WTC11 (cell line): ENCODE measurements at regions not wholly inside any gene's neighbourhood (a gene's known extent, or its start where the extent isn't known, plus 50 kb on each side); places are given as distances from the start of the nearest gene placed in this dataset.

Experiments used
- ARID4B ChIP-seq: sonication (generic); formaldehyde crosslinking; IDR thresholded peaks from 2 replicates; pipeline ENCODE4 v1.8.0; 2023; ENCODE audit warnings: missing genetic modification reagents, mild to moderate bottlenecking, borderline replicate concordance
- ATF1 ChIP-seq: sonication (generic); formaldehyde crosslinking; IDR thresholded peaks from 2 replicates; pipeline ENCODE4 v1.8.1; 2023; ENCODE audit warnings: mild to moderate bottlenecking, moderate library complexity, missing genetic modification reagents
- ATF2 ChIP-seq: sonication (generic); formaldehyde crosslinking; IDR thresholded peaks from 2 replicates; pipeline ENCODE4 v1.8.1; 2022; ENCODE audit warnings: low read depth, missing genetic modification reagents, borderline replicate concordance
- CREB1 ChIP-seq: sonication (generic); formaldehyde crosslinking; IDR thresholded peaks from 2 replicates; pipeline ENCODE4 v1.8.0; 2023; ENCODE audit warnings: mild to moderate bottlenecking, missing genetic modification reagents
- CTCF ChIP-seq: fragments of 200-600 bp; IDR thresholded peaks from 2 replicates; pipeline ENCODE4 v1.8.0; 2022; ENCODE audit warnings: antibody characterized with exemption
- ESRRA ChIP-seq: sonication (generic); formaldehyde crosslinking; IDR thresholded peaks from 2 replicates; pipeline ENCODE4 v1.8.1; 2022; ENCODE audit warnings: mild to moderate bottlenecking, missing genetic modification reagents, borderline replicate concordance
- FOXP1 ChIP-seq: sonication (generic); formaldehyde crosslinking; IDR thresholded peaks from 2 replicates; pipeline ENCODE4 v1.8.0; 2022; ENCODE audit warnings: missing genetic modification reagents, mild to moderate bottlenecking, moderate library complexity, borderline replicate concordance
- HMGXB4 ChIP-seq: sonication (generic); formaldehyde crosslinking; IDR thresholded peaks from 2 replicates; pipeline ENCODE4 v1.8.1; 2023; ENCODE audit warnings: mild to moderate bottlenecking, moderate library complexity, missing genetic modification reagents
- MAX ChIP-seq: sonication (generic); formaldehyde crosslinking; IDR thresholded peaks from 2 replicates; pipeline ENCODE4 v1.8.0; 2022; ENCODE audit warnings: mild to moderate bottlenecking, missing genetic modification reagents
- STAT6 ChIP-seq: sonication (generic); formaldehyde crosslinking; conservative IDR thresholded peaks from 2 replicates; pipeline ENCODE4 v1.8.1; 2023; ENCODE audit warnings: mild to moderate bottlenecking, low read depth, missing genetic modification reagents, moderate library complexity
- TCF7 ChIP-seq: sonication (generic); formaldehyde crosslinking; IDR thresholded peaks from 2 replicates; pipeline ENCODE4 v1.8.0; 2022; ENCODE audit warnings: mild to moderate bottlenecking, low read depth, missing genetic modification reagents, moderate library complexity
- USF2 ChIP-seq: sonication (generic); formaldehyde crosslinking; IDR thresholded peaks from 2 replicates; pipeline ENCODE4 v1.8.1; 2023; ENCODE audit warnings: mild to moderate bottlenecking, missing genetic modification reagents, moderate library complexity
- ZNF121 ChIP-seq: sonication (generic); formaldehyde crosslinking; IDR thresholded peaks from 2 replicates; pipeline ENCODE4 v1.8.0; 2023; ENCODE audit warnings: missing genetic modification reagents
- ZNF263 ChIP-seq: sonication (generic); formaldehyde crosslinking; IDR thresholded peaks from 2 replicates; pipeline ENCODE4 v1.8.1; 2022; ENCODE audit warnings: low read depth, mild to moderate bottlenecking, moderate library complexity, missing genetic modification reagents

GRCh38 chr3:40725031-40725430 lies 200.3 kb downstream of the ZNF621 start:
- TF ChIP-seq CREB1 (CRISPR knock-in tag) (no peak), ZNF263 (CRISPR knock-in tag) (no peak), ARID4B (no peak), CTCF (no peak), MAX (CRISPR knock-in tag) (no peak), ZNF121 (no peak), HMGXB4 (CRISPR knock-in tag) (no peak), FOXP1 (CRISPR knock-in tag) (no peak), USF2 (CRISPR knock-in tag) (no peak), ATF2 (CRISPR knock-in tag) (no peak), STAT6 (CRISPR knock-in tag) (no peak), ESRRA (CRISPR knock-in tag) (no peak), TCF7 (no peak), ATF1 (CRISPR knock-in tag) (no peak)
